ENCODE measurements at regions not wholly inside any gene's neighbourhood (a gene's known extent, or its start where the extent isn't known, plus 50 kb on each side); places are given as distances from the start of the nearest gene placed in this dataset.

DNA sequence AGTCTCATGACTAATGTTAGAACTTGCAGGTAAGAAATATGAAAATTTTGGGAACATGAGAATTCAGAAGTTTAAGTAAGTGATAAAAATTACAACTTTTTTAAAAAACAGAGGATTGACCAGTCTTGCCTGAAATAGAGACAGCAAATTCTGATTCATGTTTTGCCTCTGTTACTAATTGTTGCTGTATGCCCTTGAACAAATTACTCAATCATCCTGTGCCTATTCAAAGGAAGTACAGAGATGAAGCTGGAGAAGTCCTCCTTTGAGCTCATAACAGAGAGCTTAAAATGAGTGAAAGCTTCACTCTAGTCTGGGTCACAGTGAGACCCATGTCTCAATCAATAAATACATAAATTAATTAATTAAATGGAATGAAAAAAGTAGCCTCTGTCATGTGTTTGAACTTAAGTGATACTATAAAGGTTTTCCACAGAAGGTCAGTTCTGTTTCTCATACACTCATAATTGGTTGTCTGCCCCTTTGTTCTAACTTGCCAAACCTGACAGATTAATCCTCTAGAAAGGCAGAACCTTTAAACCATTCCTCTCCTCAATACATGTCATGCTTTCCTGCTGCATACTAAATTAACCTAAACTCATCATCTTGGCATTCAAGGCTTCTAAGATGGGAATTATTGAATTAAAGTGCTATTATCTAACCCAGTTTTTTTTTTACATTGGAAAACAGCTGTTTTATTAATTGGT, 374.6 kb upstream of the LRATD1 start:
- DNase-seq (ENCODE audit: low read depth in 2 of 2): no peak

DNA sequence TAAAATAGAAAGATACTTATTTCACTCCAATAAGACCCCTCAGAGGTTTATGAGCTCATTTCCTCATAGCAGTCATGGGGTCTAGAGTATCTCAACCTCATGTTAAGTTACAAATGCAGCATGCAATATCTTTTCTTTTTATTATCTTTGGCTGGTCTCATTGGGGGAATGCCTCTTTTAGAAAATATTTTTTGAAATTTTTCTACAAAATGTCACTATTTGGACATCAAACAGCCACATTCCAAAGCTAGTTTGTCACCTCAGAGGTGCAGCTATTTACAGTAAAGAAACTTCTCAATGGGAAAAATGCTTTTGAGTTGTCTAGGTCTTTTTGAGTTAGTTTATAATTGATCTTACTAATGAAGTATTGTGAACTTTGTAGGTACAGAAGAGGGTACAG, 370.7 kb upstream of the LRATD1 start:
- no peak for DNase-seq (ENCODE audit: low read depth in 2 of 2)

DNA sequence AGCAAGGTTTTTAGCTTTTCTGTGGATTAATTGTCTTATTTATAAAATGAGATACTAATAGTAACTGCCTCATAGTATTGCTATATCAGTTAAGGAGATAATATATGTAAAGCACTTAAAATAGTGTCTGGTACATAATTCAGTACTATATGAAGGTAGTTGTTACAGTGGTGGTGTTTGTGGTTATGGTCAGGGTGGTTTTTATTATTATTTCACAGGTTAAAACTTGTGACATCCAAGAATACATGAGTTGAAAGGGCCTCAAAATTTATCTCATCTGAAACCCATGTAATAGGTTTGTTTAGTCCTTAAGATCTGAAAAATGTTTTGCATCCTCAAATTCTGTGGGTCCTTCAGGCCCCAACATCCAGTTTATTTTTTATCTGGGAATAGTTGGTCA, 369.5 kb upstream of the LRATD1 start:
- no peak for DNase-seq (ENCODE audit: low read depth in 2 of 2)

DNA sequence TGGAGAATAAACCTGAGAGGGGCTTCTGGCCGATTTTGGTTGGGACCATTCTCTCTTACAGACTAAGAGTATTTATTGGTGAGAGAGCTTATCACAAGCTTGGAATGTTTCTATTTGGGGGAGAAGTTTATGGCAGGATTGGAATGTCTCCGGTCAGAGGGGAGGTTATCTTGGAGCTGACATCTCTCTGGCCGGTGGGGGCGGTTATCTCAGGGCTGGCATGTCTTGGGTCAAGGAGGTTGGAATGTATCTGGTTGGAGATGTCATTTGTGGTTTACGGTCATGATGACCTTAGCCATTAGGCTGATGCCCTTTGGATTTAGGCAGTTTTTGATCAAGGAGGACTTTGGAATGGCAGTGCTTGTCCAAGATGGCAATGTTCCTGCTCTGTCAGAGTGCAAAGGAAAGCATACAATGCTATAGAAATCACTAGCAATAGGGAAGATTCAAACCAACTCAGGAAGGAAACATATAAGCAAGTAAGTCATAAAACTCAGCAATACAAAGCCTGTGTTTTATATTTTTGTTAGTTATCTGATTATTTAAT, 362.4 kb upstream of the LRATD1 start:
- DNase-seq (ENCODE audit: low read depth in 2 of 2): no peak

GRCh38 chr2:14272396-14273075, 360.0 kb upstream of the LRATD1 start:
- DNase-seq (ENCODE audit: low read depth in 2 of 2): no peak

DNA sequence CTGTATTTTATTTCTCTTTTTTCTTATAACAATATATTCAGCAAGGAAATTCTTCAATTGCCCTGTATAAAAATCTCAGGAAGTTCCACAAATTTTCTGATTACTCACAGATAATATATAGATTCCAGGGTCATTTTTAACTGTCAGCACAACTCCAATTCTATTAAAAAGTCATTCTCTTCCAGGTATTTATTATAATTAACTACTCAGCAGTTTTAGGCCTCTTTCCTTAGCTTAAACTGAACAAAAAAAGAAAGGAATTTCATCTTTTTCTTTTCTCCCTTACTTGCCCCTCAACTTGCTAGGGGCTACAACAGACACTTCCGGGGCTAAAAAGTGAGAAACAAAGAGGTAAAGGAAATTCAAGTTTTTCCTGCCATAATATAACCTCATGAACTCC, 358.9 kb upstream of the LRATD1 start:
- no peak for DNase-seq (ENCODE audit: low read depth in 2 of 2)

- DNase-seq (ENCODE audit: low read depth in 2 of 2): no peak
These were observed 348.3 kb upstream of the LRATD1 start for GRCh38 chr2:14284244-14284643.

DNA sequence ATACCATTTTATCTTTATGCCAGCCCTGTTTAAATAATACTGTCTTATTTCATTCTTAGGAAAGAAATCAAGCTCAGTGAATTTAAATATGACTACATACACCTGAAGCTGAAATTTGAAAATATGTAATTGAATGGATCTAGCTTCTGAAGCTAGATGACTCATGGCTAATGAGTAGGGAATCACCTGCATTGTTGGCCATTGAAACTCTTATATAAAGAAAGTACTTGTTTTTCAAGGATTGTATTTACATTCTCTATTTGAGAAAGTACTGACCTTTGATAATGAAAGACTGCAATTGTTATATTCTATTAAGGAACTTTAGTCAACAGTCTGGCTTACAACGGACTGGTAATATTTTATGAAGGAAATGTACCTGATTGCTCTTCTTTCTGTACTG, 346.7 kb upstream of the LRATD1 start:
- no peak for DNase-seq (ENCODE audit: low read depth in 2 of 2)

GRCh38 chr2:14288016-14288415, 344.5 kb upstream of the LRATD1 start:
- DNase-seq (ENCODE audit: low read depth in 2 of 2): no peak

DNA sequence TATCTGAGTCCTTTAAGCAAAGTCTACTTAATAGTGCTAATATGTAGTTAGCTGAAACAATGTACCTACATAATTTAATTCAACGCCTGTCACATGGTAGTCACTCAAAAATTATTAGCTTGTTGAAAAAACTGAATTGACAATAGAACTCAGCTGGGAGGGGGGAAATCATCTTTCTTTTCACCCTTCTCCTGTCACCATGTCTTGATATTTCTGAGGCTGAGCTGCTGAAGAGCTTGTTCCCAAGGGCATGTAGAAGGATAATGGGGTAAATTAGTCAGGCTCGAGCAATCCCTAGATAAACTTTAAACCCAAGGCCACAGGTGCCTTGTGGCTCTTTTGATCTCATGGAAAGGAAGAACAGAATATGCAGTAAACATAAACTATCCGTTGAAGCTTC, 339.6 kb upstream of the LRATD1 start:
- DNase-seq (ENCODE audit: low read depth in 2 of 2): no peak

- DNase-seq (ENCODE audit: low read depth in 2 of 2): no peak
These were observed 335.2 kb upstream of the LRATD1 start for GRCh38 chr2:14297340-14297739.

DNA sequence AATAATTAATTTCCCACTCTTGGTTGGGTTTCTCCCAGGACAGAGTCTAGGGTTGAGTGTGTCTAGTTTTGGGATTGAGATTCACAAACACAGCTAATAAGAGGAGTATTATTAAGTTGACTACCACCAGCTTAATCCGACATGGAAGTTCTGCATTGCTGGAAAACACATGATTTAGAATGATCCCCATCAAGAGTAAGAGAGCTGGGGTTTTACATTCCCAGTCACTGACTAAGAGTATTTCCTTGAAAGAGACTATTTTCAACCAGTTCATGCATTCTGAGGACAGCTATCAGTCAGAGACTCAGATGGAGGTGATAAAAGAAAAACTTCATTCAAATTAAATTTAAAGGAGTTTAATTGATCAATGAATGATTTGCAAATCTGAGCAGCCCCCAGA, 334.6 kb upstream of the LRATD1 start:
- no peak for DNase-seq (ENCODE audit: low read depth in 2 of 2)

- DNase-seq (ENCODE audit: low read depth in 2 of 2): no peak
These were observed 331.2 kb upstream of the LRATD1 start for GRCh38 chr2:14301331-14301730.

DNA sequence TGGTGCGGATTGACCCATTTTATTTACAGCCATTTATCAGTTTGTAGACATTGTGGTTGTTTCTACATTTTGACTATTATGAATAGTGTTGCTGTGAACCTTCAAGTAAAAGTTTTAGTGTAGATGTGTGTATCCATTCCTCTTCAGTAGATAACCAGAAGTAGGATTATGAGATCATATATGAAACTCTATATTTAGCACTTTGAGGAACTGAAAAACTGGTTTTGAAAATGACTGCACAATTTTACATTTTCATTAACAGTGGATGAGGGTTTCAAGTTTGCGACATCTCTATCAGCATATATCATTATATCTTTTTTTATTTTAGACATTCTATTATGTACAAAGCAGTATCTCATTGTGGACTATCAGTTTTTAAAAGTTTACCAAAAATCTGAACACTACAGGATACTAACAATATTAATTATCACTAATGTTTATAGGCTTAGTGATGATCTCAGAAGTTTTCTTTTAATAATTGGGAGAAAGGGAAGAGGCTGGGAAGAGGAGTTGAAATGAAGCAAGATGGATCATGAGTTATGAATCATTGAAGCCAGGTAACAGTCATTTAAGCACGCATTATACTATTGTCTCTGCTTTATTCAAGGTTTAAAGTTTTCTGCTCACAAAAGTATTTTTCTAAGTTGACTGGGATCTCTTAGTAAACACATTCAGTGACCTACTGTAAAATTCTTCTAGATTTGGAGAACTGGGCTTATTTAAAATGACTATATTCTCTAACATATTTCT, 329.0 kb upstream of the LRATD1 start:
- no peak for DNase-seq (ENCODE audit: low read depth in 2 of 2)

DNA sequence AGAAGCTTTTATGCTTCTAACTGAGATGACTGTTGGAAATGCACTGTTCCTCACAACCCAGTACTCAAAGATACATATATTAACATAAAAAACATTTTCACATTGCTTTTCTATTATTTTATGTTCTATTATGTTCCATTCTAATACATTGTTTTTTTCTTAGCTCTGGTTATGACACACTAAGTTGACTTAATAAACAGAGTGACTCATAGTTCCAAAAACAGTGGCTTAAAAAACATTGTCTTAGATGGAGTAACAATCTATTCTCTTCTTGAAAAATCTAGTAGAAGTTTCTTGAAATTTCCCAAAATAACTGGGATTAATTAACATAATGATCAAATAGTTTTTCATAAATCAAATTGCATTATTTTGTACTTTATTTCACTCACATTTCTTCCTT, 328.2 kb upstream of the LRATD1 start:
- no peak for DNase-seq (ENCODE audit: low read depth in 2 of 2)

DNA sequence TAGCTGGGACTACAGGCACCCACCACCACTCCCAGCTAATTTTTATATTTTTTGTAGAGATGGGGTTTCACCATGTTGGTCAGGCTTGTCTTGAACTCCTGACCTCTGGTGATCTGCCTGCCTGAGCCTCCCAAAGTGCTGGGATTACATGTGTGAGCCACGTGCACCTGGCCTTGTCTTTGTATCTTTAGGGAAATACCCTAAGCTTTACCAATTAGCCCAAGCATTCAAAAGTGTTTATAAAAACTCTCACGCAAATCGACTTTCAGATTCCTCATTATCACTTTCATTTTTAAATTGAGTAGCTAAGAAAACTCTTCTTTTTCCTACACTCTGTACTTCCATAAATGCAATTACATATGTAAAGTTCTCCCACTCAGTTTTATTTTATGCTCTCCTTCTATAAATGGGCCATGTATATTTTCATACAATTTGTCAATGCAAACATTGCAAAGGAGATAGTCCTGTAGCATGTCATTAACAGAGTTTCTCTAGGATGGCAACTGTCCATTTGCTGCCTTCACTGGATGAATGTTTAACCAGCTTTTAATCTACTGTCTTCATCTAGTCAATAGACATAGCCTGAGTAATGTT, 326.2 kb upstream of the LRATD1 start:
- DNase-seq (ENCODE audit: low read depth in 2 of 2): no peak

DNA sequence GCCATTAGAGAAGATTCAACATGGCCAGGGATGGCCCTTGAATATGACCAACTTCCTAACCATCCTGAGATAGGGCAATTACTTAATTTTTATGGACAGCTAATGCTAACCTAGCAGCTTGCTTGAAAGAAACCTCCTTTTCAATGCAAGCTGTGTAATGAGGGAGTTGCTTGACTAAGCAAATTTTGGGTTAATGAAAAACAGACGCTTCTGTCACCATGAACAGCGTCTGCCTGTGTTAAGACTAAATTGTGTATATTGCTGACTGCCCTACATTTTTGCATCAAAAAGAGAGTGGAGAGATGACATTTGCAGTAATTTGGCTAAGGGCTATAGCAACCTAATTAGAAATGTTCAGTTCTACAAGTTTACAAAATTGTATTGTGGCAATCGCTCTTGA, 319.2 kb upstream of the LRATD1 start:
- DNase-seq (ENCODE audit: low read depth in 2 of 2): no peak

DNA sequence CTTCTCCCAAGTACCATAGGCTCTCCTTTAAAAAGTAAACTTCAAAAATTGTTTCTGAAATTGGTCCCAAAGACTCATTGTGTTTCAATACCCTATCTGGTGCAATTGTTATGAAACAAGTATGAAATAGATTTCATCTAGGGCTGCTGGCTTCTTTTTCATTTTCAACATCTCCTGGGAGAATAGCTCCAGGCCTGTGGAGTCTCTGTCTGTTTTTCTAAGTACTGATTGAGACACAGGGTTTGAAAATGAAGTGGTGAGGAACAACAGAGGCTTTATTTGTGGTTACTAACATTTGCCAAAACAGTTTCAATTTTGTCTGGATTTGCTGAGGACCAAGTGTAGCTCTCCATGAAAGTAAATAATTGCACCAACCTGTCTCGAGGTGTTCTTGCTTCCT, 315.9 kb upstream of the LRATD1 start:
- DNase-seq (ENCODE audit: low read depth in 2 of 2): no peak

DNA sequence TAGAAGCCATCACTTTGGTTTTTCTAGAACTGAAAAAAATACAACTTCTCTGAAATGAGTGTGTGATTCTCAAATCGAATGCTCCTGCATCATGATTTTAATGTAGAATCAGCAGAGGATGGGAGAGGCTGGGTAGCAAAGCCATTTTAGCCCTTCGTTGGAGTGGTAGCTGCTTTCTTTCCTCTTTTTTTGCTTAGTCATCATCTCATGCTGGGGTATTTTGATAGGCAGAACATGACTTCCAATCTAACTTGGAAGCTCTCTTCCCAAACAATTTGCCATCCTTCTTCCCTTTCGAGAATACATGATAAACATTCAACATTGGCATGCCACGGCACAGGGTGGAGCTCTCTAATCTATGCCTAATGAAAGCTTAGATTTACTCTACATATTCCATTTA, 311.2 kb upstream of the LRATD1 start:
- no peak for DNase-seq (ENCODE audit: low read depth in 2 of 2)

- DNase-seq (ENCODE audit: low read depth in 2 of 2): no peak
These were observed 310.2 kb upstream of the LRATD1 start for GRCh38 chr2:14322306-14322705.

GRCh38 chr2:14324308-14324707, 308.2 kb upstream of the LRATD1 start:
- DNase-seq (ENCODE audit: low read depth in 2 of 2): no peak

- no peak for DNase-seq (ENCODE audit: low read depth in 2 of 2)
These were observed 301.6 kb upstream of the LRATD1 start for GRCh38 chr2:14330884-14331283.
